ENCODE measurements at regions not wholly inside any gene's neighbourhood (a gene's known extent, or its start where the extent isn't known, plus 50 kb on each side); places are given as distances from the start of the nearest gene placed in this dataset.

- H3K27ac Mint-ChIP-seq, result no peak overlapping the region
- no peaks in the 10 kb centered on the region for H3K27me3 Mint-ChIP-seq (ENCODE audit: low read depth)
- DNase-seq, result no peak
- CTCF ChIA-PET, result no interaction called here
- no peaks in the 10 kb centered on the region for H3K4me1 Mint-ChIP-seq (ENCODE audit: low read depth)
- no peaks in the 10 kb centered on the region for H3K9me3 Mint-ChIP-seq
- H3K4me3 Mint-ChIP-seq, result no peak overlapping the region
- intact Hi-C loops (cut with micrococcal nuclease), result no loop called here
- H3K36me3 Mint-ChIP-seq (ENCODE audit: low read depth), result no peaks in the 10 kb centered on the region
Observed at GRCh38 chr18:27400001-27400400, 214.9 kb upstream of the CHST9 start.

- CTCF ChIA-PET, result no interaction called here
- intact Hi-C loops (cut with micrococcal nuclease), result no loop called here
- Mint-ChIP-seq H3K4me3 (no peak overlapping the region), H3K9me3 (no peaks in the 10 kb centered on the region), H3K4me1 (ENCODE audit: low read depth) (no peaks in the 10 kb centered on the region), H3K36me3 (ENCODE audit: low read depth) (no peaks in the 10 kb centered on the region), H3K27me3 (ENCODE audit: low read depth) (no peaks in the 10 kb centered on the region), H3K27ac (no peak overlapping the region)
- no peak for DNase-seq
Observed at GRCh38 chr18:27395752-27396151, 210.6 kb upstream of the CHST9 start.

DNA sequence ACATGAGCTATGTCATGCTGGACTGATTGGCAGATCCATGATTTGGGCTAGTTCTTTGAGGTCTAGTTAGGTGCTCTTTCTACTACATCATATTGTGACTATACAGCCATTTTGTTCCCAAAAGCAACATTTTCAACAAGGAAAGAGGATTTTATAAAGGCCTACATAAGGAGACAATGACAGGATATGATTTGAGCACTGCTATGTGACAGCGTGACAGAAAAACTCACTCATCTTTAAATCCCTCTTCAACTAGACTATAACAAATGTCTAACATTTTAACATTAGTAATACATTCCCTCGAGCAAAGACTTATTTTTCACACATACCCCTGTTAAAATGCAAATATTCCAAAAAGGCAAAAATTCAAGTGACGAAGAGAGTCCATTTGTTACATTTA is 209.6 kb upstream of the CHST9 start:
- Mint-ChIP-seq H3K4me1 (ENCODE audit: low read depth) (no peaks in the 10 kb centered on the region), H3K27ac (no peak overlapping the region), H3K4me3 (no peak overlapping the region), H3K27me3 (ENCODE audit: low read depth) (no peaks in the 10 kb centered on the region), H3K9me3 (no peaks in the 10 kb centered on the region), H3K36me3 (ENCODE audit: low read depth) (no peaks in the 10 kb centered on the region)
- intact Hi-C loops (cut with micrococcal nuclease), result no loop called here
- CTCF ChIA-PET, result no interaction called here
- DNase-seq, result no peak

GRCh38 chr18:27382567-27383216 is 197.6 kb upstream of the CHST9 start:
- intact Hi-C loops (cut with micrococcal nuclease), result no loop called here
- CTCF ChIA-PET, result no interaction called here
- H3K27ac Mint-ChIP-seq, result no peak overlapping the region
- no peaks in the 10 kb centered on the region for H3K4me1 Mint-ChIP-seq (ENCODE audit: low read depth)
- H3K4me3 Mint-ChIP-seq, result no peak overlapping the region
- DNase-seq, result no peak
- no peaks in the 10 kb centered on the region for H3K36me3 Mint-ChIP-seq (ENCODE audit: low read depth)
- H3K27me3 Mint-ChIP-seq (ENCODE audit: low read depth), result no peaks in the 10 kb centered on the region
- H3K9me3 Mint-ChIP-seq, result peaks cover 11% of the 10 kb centered on the region

- CTCF ChIA-PET, result no interaction called here
- Mint-ChIP-seq H3K36me3 (ENCODE audit: low read depth) (no peaks in the 10 kb centered on the region), H3K4me1 (ENCODE audit: low read depth) (no peaks in the 10 kb centered on the region), H3K4me3 (no peak overlapping the region), H3K27me3 (ENCODE audit: low read depth) (no peaks in the 10 kb centered on the region), H3K9me3 (peaks cover 9% of the 10 kb centered on the region), H3K27ac (no peak overlapping the region)
- intact Hi-C loops (cut with micrococcal nuclease), result no loop called here
- DNase-seq, result peak; percentile 24
Observed at GRCh38 chr18:27378431-27379095, 193.5 kb upstream of the CHST9 start.

DNA sequence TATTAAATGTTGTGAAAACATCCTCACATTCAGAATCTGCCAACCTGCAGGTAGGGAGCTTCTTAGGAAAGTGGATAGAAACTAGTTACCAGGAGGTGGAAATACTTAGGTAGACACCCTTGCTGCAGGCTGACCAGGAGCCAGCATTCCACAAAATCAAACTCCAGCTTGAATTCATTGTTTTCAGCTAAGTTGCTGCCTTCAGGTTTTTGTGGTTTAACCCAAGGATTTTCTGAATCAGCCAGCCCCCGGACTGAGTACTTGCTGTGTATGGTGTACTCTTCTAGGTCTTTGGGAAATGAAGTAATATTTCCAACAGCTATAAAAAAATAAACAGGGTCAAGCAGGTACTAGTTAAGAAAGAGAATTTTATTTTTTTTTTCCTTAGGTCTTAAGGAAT is 192.1 kb upstream of the CHST9 start:
- H3K36me3 Mint-ChIP-seq (ENCODE audit: low read depth), result no peaks in the 10 kb centered on the region
- no peak overlapping the region for H3K4me3 Mint-ChIP-seq
- DNase-seq, result no peak
- no peaks in the 10 kb centered on the region for H3K4me1 Mint-ChIP-seq (ENCODE audit: low read depth)
- peaks cover 9% of the 10 kb centered on the region for H3K9me3 Mint-ChIP-seq
- H3K27me3 Mint-ChIP-seq (ENCODE audit: low read depth), result no peaks in the 10 kb centered on the region
- no peak overlapping the region for H3K27ac Mint-ChIP-seq
- CTCF ChIA-PET, result no interaction called here
- intact Hi-C loops (cut with micrococcal nuclease), result no loop called here

- Mint-ChIP-seq H3K36me3 (ENCODE audit: low read depth) (no peaks in the 10 kb centered on the region), H3K27me3 (ENCODE audit: low read depth) (no peaks in the 10 kb centered on the region), H3K9me3 (peaks cover 5% of the 10 kb centered on the region), H3K4me3 (no peak overlapping the region), H3K27ac (no peak overlapping the region), H3K4me1 (ENCODE audit: low read depth) (no peaks in the 10 kb centered on the region)
- intact Hi-C loops (cut with micrococcal nuclease), result no loop called here
- CTCF ChIA-PET, result no interaction called here
- DNase-seq, result no peak
Observed at GRCh38 chr18:27372386-27372785, 187.3 kb upstream of the CHST9 start.

- H3K4me3 Mint-ChIP-seq, result no peak overlapping the region
- intact Hi-C loops (cut with micrococcal nuclease), result no loop called here
- H3K4me1 Mint-ChIP-seq (ENCODE audit: low read depth), result no peaks in the 10 kb centered on the region
- H3K36me3 Mint-ChIP-seq (ENCODE audit: low read depth), result no peaks in the 10 kb centered on the region
- DNase-seq, result no peak
- no peak overlapping the region for H3K27ac Mint-ChIP-seq
- H3K27me3 Mint-ChIP-seq (ENCODE audit: low read depth), result no peaks in the 10 kb centered on the region
- peaks cover 2% of the 10 kb centered on the region for H3K9me3 Mint-ChIP-seq
- CTCF ChIA-PET, result no interaction called here
Observed at GRCh38 chr18:27366665-27367064, 181.6 kb upstream of the CHST9 start.

GRCh38 chr18:27366151-27366550 is 181.0 kb upstream of the CHST9 start:
- Mint-ChIP-seq H3K9me3 (peaks cover 3% of the 10 kb centered on the region), H3K36me3 (ENCODE audit: low read depth) (no peaks in the 10 kb centered on the region), H3K4me1 (ENCODE audit: low read depth) (no peaks in the 10 kb centered on the region), H3K27me3 (ENCODE audit: low read depth) (no peaks in the 10 kb centered on the region), H3K4me3 (no peak overlapping the region), H3K27ac (no peak overlapping the region)
- intact Hi-C loops (cut with micrococcal nuclease), result no loop called here
- no peak for DNase-seq
- CTCF ChIA-PET, result no interaction called here

- Mint-ChIP-seq H3K36me3 (ENCODE audit: low read depth) (no peaks in the 10 kb centered on the region), H3K4me3 (no peak overlapping the region), H3K27me3 (ENCODE audit: low read depth) (no peaks in the 10 kb centered on the region), H3K4me1 (ENCODE audit: low read depth) (no peaks in the 10 kb centered on the region), H3K9me3 (peaks cover 3% of the 10 kb centered on the region), H3K27ac (no peak overlapping the region)
- CTCF ChIA-PET, result no interaction called here
- intact Hi-C loops (cut with micrococcal nuclease), result loop anchor here (1.0 kb wide), 1 partner anchor 235 kb away; no protein-coding TSS in a partner anchor
- no peak for DNase-seq
Observed at GRCh38 chr18:27363872-27364271, 178.8 kb upstream of the CHST9 start.

GRCh38 chr18:27361477-27361876 is 176.4 kb upstream of the CHST9 start:
- no peak for DNase-seq
- Mint-ChIP-seq H3K27me3 (ENCODE audit: low read depth) (no peaks in the 10 kb centered on the region), H3K4me3 (no peak overlapping the region), H3K36me3 (ENCODE audit: low read depth) (no peaks in the 10 kb centered on the region), H3K9me3 (peaks cover 5% of the 10 kb centered on the region), H3K27ac (no peak overlapping the region), H3K4me1 (ENCODE audit: low read depth) (no peaks in the 10 kb centered on the region)
- intact Hi-C loops (cut with micrococcal nuclease), result no loop called here
- CTCF ChIA-PET, result no interaction called here

DNA sequence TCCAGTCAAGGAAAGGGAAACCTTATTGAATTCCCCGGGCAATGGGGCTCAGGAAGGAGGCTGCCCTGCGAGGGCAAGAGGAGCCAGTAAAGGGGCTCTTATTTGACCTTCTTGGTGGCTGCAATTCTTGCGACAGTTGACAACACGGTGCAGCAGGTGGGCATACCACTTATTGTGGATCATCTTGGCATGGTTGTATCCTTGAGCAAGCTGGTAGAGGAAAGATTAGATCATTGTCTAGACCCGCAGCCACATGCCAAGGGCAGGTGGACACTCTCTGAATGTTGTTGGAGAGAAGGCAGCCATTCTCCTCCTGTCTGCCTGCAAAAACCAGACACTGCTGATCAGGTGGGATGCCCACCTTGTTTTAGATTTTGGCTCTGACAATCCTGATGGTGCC is 170.2 kb upstream of the CHST9 start:
- Mint-ChIP-seq H3K27me3 (ENCODE audit: low read depth) (no peaks in the 10 kb centered on the region), H3K27ac (no peak overlapping the region), H3K36me3 (ENCODE audit: low read depth) (no peaks in the 10 kb centered on the region), H3K9me3 (peaks cover 11% of the 10 kb centered on the region), H3K4me1 (ENCODE audit: low read depth) (no peaks in the 10 kb centered on the region), H3K4me3 (no peak overlapping the region)
- DNase-seq, result no peak
- intact Hi-C loops (cut with micrococcal nuclease), result no loop called here
- CTCF ChIA-PET, result interaction anchor here (0.6 kb wide), 1 partner anchor 1124 kb away, joined by 4 read pairs; no protein-coding TSS in a partner anchor

DNA sequence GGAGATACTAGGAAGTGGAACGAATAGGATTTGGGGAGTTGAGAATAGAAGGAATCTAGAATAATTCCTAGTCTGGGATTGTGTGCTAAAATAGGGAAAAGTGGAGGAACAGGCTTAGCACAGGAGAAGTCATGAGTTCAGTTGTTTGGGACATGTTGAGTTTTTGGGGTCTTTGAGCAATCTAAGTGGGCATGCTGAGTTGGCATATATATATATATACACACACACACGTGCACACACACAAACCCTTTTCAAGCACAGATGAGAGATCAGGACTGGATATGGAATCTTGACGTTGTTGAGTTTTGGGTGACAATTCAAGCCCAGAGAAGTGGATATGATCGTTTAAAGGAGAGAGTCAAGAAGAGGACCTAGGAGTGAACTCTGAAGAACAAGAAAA is 168.2 kb upstream of the CHST9 start:
- Mint-ChIP-seq H3K27ac (no peak overlapping the region), H3K4me1 (ENCODE audit: low read depth) (no peaks in the 10 kb centered on the region), H3K36me3 (ENCODE audit: low read depth) (no peaks in the 10 kb centered on the region), H3K27me3 (ENCODE audit: low read depth) (no peaks in the 10 kb centered on the region), H3K9me3 (peaks cover 8% of the 10 kb centered on the region), H3K4me3 (no peak overlapping the region)
- intact Hi-C loops (cut with micrococcal nuclease), result no loop called here
- no peak for DNase-seq
- CTCF ChIA-PET, result no interaction called here
